ENCODE measurements at regions not wholly inside any gene's neighbourhood (a gene's known extent, or its start where the extent isn't known, plus 50 kb on each side); places are given as distances from the start of the nearest gene placed in this dataset.
"Not testable (repeated sequence)": the region's sequence is repeated elsewhere in the genome, so short reads cannot be mapped to it uniquely, and the experiment has no call there.

DNA sequence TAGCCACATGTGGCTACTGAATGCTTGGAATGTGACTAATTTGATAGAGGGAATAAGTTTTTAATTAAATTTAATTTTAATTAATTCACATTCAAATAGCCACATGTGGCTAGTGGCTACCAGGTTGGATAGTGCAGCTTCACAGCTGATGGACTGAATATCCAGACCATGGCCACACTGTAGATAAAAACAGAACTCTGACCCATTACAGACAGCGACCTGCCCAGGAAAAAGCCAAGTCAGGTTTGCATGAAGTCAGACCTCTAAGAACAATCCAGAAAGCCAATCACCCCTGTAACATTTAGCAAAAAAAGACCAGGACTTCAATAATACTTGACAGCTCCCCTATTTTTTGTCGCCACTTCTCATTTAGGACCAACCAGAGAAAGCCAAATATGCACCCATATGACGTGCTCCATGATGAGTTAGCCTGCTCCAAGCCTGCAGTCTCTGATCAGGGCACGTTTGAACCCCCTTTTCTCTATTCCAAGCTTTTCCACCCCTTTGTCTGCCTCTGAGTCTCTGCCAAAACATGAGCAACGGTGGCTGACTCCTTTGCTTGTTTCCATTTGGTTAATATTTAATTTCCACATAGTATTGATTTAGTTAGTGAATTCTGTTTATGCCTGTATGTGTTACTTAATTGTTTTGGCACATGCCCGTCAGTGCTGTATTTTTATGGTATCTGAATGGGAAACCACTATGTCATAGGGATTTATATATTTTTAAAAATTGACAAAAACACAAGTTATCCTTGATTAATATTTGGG, 636.3 kb downstream of the UTRN start:
- Mint-ChIP-seq H3K4me3 (no peak overlapping the region), H3K27me3 (peaks cover 2% of the 10 kb centered on the region), H3K9me3 (no peaks in the 10 kb centered on the region), H3K4me1 (ENCODE audit: low read depth) (no peaks in the 10 kb centered on the region), H3K27ac (no peak overlapping the region), H3K36me3 (ENCODE audit: low read depth) (no peaks in the 10 kb centered on the region)
- ATAC-seq (no peak), DNase-seq (no peak)
- TF ChIP-seq, protein P1, sequence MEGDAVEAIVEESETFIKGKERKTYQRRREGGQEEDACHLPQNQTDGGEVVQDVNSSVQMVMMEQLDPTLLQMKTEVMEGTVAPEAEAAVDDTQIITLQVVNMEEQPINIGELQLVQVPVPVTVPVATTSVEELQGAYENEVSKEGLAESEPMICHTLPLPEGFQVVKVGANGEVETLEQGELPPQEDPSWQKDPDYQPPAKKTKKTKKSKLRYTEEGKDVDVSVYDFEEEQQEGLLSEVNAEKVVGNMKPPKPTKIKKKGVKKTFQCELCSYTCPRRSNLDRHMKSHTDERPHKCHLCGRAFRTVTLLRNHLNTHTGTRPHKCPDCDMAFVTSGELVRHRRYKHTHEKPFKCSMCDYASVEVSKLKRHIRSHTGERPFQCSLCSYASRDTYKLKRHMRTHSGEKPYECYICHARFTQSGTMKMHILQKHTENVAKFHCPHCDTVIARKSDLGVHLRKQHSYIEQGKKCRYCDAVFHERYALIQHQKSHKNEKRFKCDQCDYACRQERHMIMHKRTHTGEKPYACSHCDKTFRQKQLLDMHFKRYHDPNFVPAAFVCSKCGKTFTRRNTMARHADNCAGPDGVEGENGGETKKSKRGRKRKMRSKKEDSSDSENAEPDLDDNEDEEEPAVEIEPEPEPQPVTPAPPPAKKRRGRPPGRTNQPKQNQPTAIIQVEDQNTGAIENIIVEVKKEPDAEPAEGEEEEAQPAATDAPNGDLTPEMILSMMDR (IDR thresholded peaks at IDR 0.05), result no peak
- intact Hi-C loops (cut with micrococcal nuclease), result no loop called here
- CTCF ChIA-PET, result interaction anchor here (1.2 kb wide), 1 partner anchor 11 kb away, joined by 4 read pairs; no protein-coding TSS in a partner anchor
- POLR2A ChIA-PET, result no interaction called here

DNA sequence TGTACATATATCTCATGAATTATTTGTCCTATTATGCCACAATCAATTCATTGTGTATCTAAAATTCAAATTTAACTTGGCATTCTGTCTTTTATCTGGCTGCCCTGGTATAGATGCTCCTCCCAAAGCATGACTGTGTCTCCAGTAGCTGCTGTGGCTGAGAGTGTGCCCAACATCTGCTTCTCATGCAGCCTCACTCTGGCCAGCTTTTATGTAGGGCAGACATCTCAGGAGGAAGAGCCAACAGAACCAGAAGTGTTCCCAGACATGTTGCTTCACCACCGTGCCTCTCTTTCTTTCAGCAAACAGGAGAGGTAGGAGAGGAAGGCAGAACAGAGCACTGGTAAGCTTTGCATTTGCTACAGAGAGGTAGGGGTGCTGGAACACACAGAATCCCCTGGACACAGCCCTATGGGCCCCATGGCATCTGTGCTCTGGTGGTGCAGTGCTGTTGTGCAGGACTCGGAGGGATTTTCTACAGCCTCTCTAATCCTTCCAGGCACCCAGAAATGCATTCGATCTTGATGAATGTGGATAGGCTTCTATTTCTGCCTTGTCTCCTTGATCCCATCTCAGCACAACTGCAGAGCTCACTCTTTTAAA, 637.1 kb downstream of the UTRN start:
- Mint-ChIP-seq H3K9me3 (no peaks in the 10 kb centered on the region), H3K4me1 (ENCODE audit: low read depth) (no peaks in the 10 kb centered on the region), H3K4me3 (no peak overlapping the region), H3K27ac (no peak overlapping the region), H3K27me3 (peaks cover 2% of the 10 kb centered on the region), H3K36me3 (ENCODE audit: low read depth) (no peaks in the 10 kb centered on the region)
- DNase-seq (no peak), ATAC-seq (no peak)
- intact Hi-C loops (cut with micrococcal nuclease), result no loop called here
- TF ChIP-seq, protein P1 (IDR thresholded peaks at IDR 0.05), result no peak
- ChIA-PET CTCF (interaction anchor here (0.6 kb wide), 1 partner anchor 339 kb away, joined by 3 read pairs; no protein-coding TSS in a partner anchor), POLR2A (no interaction called here)

DNA sequence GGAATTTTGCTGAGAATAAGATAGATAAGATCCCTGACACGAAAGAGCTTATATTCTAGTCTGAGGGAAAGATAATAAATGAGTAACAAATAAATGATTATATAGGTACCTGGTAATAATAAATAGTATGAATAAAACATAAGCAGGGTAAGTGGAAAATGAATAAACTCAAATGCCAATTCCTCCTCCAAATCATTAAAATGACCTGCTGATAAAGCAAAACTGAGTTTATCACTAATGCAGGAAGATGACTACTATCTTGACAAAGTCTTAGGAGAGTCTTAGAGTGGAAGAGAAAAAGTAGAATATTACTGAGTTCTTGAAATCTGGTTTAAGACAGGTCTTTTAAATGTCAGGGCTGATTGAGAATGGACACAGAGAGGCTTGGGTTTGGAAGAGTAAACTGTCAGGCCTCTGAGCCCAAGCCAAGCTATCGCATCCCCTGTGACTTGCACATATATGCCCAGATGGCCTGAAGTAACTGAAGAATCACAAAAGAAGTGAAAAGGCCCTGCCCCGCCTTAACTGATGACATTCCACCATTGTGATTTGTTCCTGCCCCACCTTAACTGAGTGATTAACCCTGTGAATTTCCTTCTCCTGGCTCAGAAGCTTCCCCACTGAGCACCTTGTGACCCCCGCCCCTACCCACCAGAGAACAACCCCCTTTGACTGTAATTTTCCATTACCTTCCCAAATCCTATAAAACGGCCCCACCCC, 637.8 kb downstream of the UTRN start:
- intact Hi-C loops (cut with micrococcal nuclease); POLR2A ChIA-PET; H3K27ac Mint-ChIP-seq; H3K27me3 Mint-ChIP-seq; ATAC-seq; H3K9me3 Mint-ChIP-seq; H3K4me3 Mint-ChIP-seq; DNase-seq; H3K36me3 Mint-ChIP-seq (ENCODE audit: low read depth); H3K4me1 Mint-ChIP-seq (ENCODE audit: low read depth): not testable (repeated sequence)
- CTCF ChIA-PET, result interaction anchor here (0.6 kb wide), 1 partner anchor 339 kb away, joined by 3 read pairs; no protein-coding TSS in a partner anchor

DNA sequence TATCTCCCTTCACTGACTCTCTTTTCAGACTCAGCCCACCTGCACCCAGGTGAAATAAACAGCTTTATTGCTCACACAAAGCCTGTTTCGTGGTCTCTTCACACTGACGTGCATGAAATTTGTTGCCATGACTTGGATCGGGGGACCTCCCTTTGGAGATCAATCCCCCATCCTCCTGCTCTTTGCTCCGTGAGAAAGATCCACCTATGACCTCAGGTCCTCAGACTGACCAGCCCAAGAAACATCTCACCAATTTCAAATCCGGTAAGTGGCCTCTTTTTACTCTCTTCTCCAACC, 638.3 kb downstream of the UTRN start:
- H3K4me3 Mint-ChIP-seq; DNase-seq; ATAC-seq; POLR2A ChIA-PET; H3K9me3 Mint-ChIP-seq; intact Hi-C loops (cut with micrococcal nuclease); H3K36me3 Mint-ChIP-seq (ENCODE audit: low read depth); H3K27me3 Mint-ChIP-seq; H3K4me1 Mint-ChIP-seq (ENCODE audit: low read depth); CTCF ChIA-PET; H3K27ac Mint-ChIP-seq: not testable (repeated sequence)

DNA sequence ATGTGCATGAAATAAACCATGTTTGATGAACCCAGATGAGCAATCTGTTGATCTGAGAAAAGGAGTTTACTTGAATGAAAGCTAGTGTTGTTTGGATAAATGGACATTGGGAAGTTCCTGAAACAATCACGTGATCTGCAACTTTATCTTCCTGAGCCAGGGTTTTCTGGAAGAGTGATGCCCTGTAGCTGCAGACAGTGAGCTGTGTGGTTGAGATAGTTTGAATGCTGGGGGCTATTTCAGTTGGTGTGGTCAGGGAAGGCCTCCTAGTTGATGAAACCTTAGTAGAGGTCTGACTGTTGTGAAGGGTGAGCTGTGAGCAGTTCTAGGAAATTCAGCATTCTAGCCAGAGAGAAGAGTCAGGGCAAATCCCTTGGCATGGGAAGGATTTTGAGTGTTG, 643.7 kb downstream of the UTRN start:
- no peaks in the 10 kb centered on the region for H3K27me3 Mint-ChIP-seq
- no peak for DNase-seq
- H3K4me3 Mint-ChIP-seq, result no peak overlapping the region
- ChIA-PET CTCF (interaction anchor here (1.1 to 1.5 kb wide), 2 partner anchors 67 to 343 kb away, joined by 3 to 7 read pairs; no protein-coding TSS in a partner anchor), POLR2A (no interaction called here)
- no peak overlapping the region for H3K27ac Mint-ChIP-seq
- intact Hi-C loops (cut with micrococcal nuclease), result no loop called here
- no peak for ATAC-seq
- TF ChIP-seq, protein P1 (IDR thresholded peaks at IDR 0.05), result no peak
- no peaks in the 10 kb centered on the region for H3K36me3 Mint-ChIP-seq (ENCODE audit: low read depth)
- H3K4me1 Mint-ChIP-seq (ENCODE audit: low read depth), result peaks cover 1% of the 10 kb centered on the region
- no peaks in the 10 kb centered on the region for H3K9me3 Mint-ChIP-seq

DNA sequence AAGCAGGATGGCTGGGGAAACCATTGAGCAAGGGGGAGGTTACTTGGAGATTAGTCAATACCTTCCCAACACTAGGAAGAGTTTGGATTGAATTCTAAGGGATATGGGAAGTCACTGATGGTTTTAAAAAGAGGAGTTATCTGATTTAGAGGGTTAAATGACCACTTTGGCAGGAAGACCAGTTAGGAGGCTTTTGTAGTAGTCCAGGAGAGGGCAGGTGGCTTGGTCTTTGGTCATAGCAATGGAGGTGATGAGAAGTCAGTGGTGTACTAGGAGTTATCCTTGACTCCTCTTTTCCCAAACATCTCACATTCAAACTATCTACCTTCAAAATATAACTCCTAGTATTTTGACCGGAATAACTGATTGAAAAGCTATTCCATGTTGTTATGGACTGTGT, 644.1 kb downstream of the UTRN start:
- no peak for ATAC-seq
- no peak for DNase-seq
- intact Hi-C loops (cut with micrococcal nuclease), result no loop called here
- no peaks in the 10 kb centered on the region for H3K27me3 Mint-ChIP-seq
- H3K9me3 Mint-ChIP-seq, result no peaks in the 10 kb centered on the region
- no peaks in the 10 kb centered on the region for H3K36me3 Mint-ChIP-seq (ENCODE audit: low read depth)
- CTCF ChIA-PET, result interaction anchor here (1.1 to 1.5 kb wide), 3 partner anchors 9 to 344 kb away, joined by 3 to 7 read pairs (median 4); no protein-coding TSS in a partner anchor
- TF ChIP-seq, protein P1 (IDR thresholded peaks at IDR 0.05), result no peak
- POLR2A ChIA-PET, result no interaction called here
- H3K4me3 Mint-ChIP-seq, result no peak overlapping the region
- H3K4me1 Mint-ChIP-seq (ENCODE audit: low read depth), result peaks cover 1% of the 10 kb centered on the region
- no peak overlapping the region for H3K27ac Mint-ChIP-seq
